K562 (cell line): ENCODE measurements at regions not wholly inside any gene's neighbourhood (a gene's known extent, or its start where the extent isn't known, plus 50 kb on each side); places are given as distances from the start of the nearest gene placed in this dataset.

Source experiments
- ATAC-seq: fragments of 200-7000 bp; cut with Tn5 transposase; 3 replicates; pipeline ENCODE4 v1.9.1; 2020; ENCODE audit warnings: moderate library complexity
- BruUV-seq: library from RNA; stranded (reverse); fragments of 400-500 nt; replicated peaks from 2 replicates; lab custom pipeline; 2021; lab: Mats Ljungman, UMichigan
- CTCF ChIA-PET: fragments of 300-600 bp; formaldehyde crosslinking; extraction: SDS; loops from one replicate; lab custom pipeline; 2021; ENCODE audit warnings: low intra/inter-chr PET ratio; lab: Yijun Ruan, JAX
- POLR2A ChIA-PET: fragments of 300-600, 350-650 bp; sonication (Branson Sonifier 250); formaldehyde crosslinking; extraction: SDS; loops from one replicate; lab custom pipeline; 2021; ENCODE audit warnings: antibody characterized with exemption, inconsistent platforms; lab: Yijun Ruan, JAX
- DNase-seq, 4 experiments: peaks; one replicate each; pipeline versions ENCODE4 v3.0.0 to v3.0.0-alpha.2; 2011 to 2018; ENCODE audit warnings: low spot score in 3 of 4, mixed read lengths in 3 of 4; ENCODE audit errors: extremely low read depth in 1 of 4
- FAIRE-seq: peaks from 2 replicates; lab custom pipeline; 2011; peaks lifted over from hg19 to GRCh38; lab: Jason Lieb, UNC
- H2AFZ ChIP-seq: 2 replicates; pipeline ENCODE4 v1.6.0; 2011; ENCODE audit warnings: low read depth, low read length, control low read depth, inconsistent platforms
- H3K27ac ChIP-seq: fragments of 200-600 bp; 3 replicates; pipeline ENCODE4 v1.8.0; 2011; ENCODE audit warnings: low read depth, mild to moderate bottlenecking, control low read depth, inconsistent platforms, low read length, moderate library complexity, mixed read lengths; ENCODE audit errors: extremely low read depth
- H3K27me3 ChIP-seq, 2 experiments: fragments of 300-600 bp in 1 of 2; 2 replicates in 1 of 2; 3 replicates in 1 of 2; pipeline versions ENCODE4 v1.6.0 to v1.8.0; 2011; ENCODE audit warnings: inconsistent platforms in 2 of 2, low read length in 2 of 2, mild to moderate bottlenecking in 1 of 2, mixed read lengths in 1 of 2, moderate library complexity in 1 of 2; ENCODE audit not compliant: control insufficient read depth in 2 of 2, insufficient read depth in 2 of 2
- H3K36me3 ChIP-seq: fragments of 300-600 bp; 3 replicates; pipeline ENCODE4 v1.8.0; 2011; ENCODE audit warnings: mild to moderate bottlenecking, low read length, inconsistent platforms; ENCODE audit not compliant: control insufficient read depth, insufficient read depth
- H3K4me1 ChIP-seq, 2 experiments: fragments of 200-600 bp in 1 of 2; replicated peaks in 1 of 2; 2 replicates in 1 of 2; 3 replicates in 1 of 2; pipeline versions ENCODE4 v1.5.1 to v1.8.0; 2011; ENCODE audit warnings: inconsistent platforms in 2 of 2, low read length in 2 of 2, mild to moderate bottlenecking in 1 of 2, mixed read lengths in 1 of 2, moderate library complexity in 1 of 2; ENCODE audit not compliant: control insufficient read depth in 2 of 2, insufficient read depth in 2 of 2
- H3K4me2 ChIP-seq: 2 replicates; pipeline ENCODE4 v1.6.1; 2011; ENCODE audit warnings: low read length, control low read depth, inconsistent platforms, mixed read lengths; ENCODE audit not compliant: insufficient read depth
- H3K4me3 ChIP-seq: fragments of 200-600 bp; sonication (generic), shearing (Covaris generic); 2 replicates; pipeline ENCODE4 v1.5.1; 2016; ENCODE audit warnings: control low read depth, inconsistent platforms
- H3K79me2 ChIP-seq: fragments of 200-600 bp; 3 replicates; pipeline ENCODE4 v1.8.0; 2011; ENCODE audit warnings: low read length, inconsistent platforms; ENCODE audit not compliant: control insufficient read depth, insufficient read depth
- H3K9ac ChIP-seq, 2 experiments: 2 replicates each; pipeline versions ENCODE4 v1.6.0 to v1.6.1; 2011; ENCODE audit warnings: low read depth in 2 of 2, low read length in 2 of 2, control low read depth in 1 of 2, inconsistent platforms in 1 of 2, mild to moderate bottlenecking in 1 of 2, mixed read lengths in 1 of 2; ENCODE audit not compliant: insufficient read depth in 1 of 2
- H3K9me1 ChIP-seq: one replicate; pipeline ENCODE4 v1.6.0; 2011; ENCODE audit warnings: inconsistent platforms, mild to moderate bottlenecking, low read length, moderate library complexity; ENCODE audit not compliant: control insufficient read depth, insufficient read depth
- H3K9me3 ChIP-seq: replicated peaks from 2 replicates; pipeline ENCODE4 v1.5.1; 2011; ENCODE audit warnings: low read depth, low read length, inconsistent platforms; ENCODE audit not compliant: control insufficient read depth, insufficient read depth
- H4K20me1 ChIP-seq: replicated peaks from 2 replicates; pipeline ENCODE4 v1.6.1; 2011; ENCODE audit warnings: low read length, inconsistent platforms, mixed read lengths; ENCODE audit not compliant: control insufficient read depth, insufficient read depth
- BCL6 ChIP-seq: fragments of 250-450 bp; sonication (Bioruptor Pico); IDR thresholded peaks from 2 replicates; pipeline ENCODE4 v1.4.0; 2020
- NR2C1 ChIP-seq, 2 experiments: fragments of 450-650 bp; IDR thresholded peaks; 2 replicates each; pipeline ENCODE4 v1.6.1; 2017; ENCODE audit warnings: mild to moderate bottlenecking in 2 of 2, antibody characterized with exemption in 1 of 2, inconsistent platforms in 1 of 2, missing compliant biosample characterization in 1 of 2, missing genetic modification characterization in 1 of 2
- PTTG1 ChIP-seq: fragments of 450-650 bp; IDR thresholded peaks from 2 replicates; pipeline ENCODE4 v1.6.1; 2016; ENCODE audit warnings: low read depth, mild to moderate bottlenecking, missing genetic modification characterization, missing compliant biosample characterization
- TCFL5 ChIP-seq: fragments of 250-450 bp; sonication (Bioruptor Pico); conservative IDR thresholded peaks from 2 replicates; pipeline ENCODE4 v1.6.1; 2021; ENCODE audit warnings: mild to moderate bottlenecking, moderate library complexity, matching md5 sums
- ZFP36 ChIP-seq: fragments of 150-350 bp; IDR thresholded peaks from 2 replicates; pipeline ENCODE4 v1.6.1; 2018; ENCODE audit warnings: low read length, low read depth; ENCODE audit not compliant: partially characterized antibody
- ZNF175 ChIP-seq: fragments of 200-800 bp; sonication (Bioruptor generic); IDR thresholded peaks from 2 replicates; pipeline ENCODE4 v1.6.1; 2016; ENCODE audit warnings: low read depth, mild to moderate bottlenecking, missing genetic modification characterization, missing compliant biosample characterization
- ZSCAN29 ChIP-seq: fragments of 450-650 bp; IDR thresholded peaks from 2 replicates; pipeline ENCODE4 v1.6.1; 2017
- WGBS: fragments of 100-300 bp; shearing (Covaris generic); methylation state at CpG from one replicate; pipeline ENCODE4 v1.1.6; 2016; ENCODE audit warnings: low coverage, mixed read lengths; ENCODE audit not compliant: insufficient coverage; ENCODE audit errors: missing lambda C conversion rate; 5-methylcytosine and 5-hydroxymethylcytosine counted together
- in situ Hi-C: fragments of 300-500 bp; cut with MboI; formaldehyde crosslinking; loops from 4 replicates; pipeline ENCODE4 v1.15.0; 2018; ENCODE audit warnings: inconsistent platforms, mixed read lengths
- intact Hi-C: fragments of 100-400 bp; cut with micrococcal nuclease; formaldehyde crosslinking; loops from 2 replicates; pipeline ENCODE4 v1.14.2; 2022
- TF ChIP-seq, protein P1 (sequence below): fragments of 200-800 bp; sonication (Bioruptor generic); IDR thresholded peaks from 2 replicates; pipeline ENCODE4 v1.6.1; 2016; ENCODE audit warnings: missing genetic modification characterization, missing compliant biosample characterization
- TF ChIP-seq, protein P2 (sequence below): fragments of 200-800 bp; sonication (Bioruptor generic); IDR thresholded peaks from 2 replicates; pipeline ENCODE4 v1.6.1; 2017; ENCODE audit warnings: missing genetic modification characterization, missing compliant biosample characterization
- TF ChIP-seq, protein P3 (sequence below): conservative IDR thresholded peaks from 2 replicates; pipeline ENCODE4 v1.6.1; 2011; ENCODE audit warnings: low read depth, mild to moderate bottlenecking, low read length; ENCODE audit not compliant: control insufficient read depth
- TF ChIP-seq, protein P4 (sequence below): fragments of 250-450 bp; sonication (Bioruptor Pico); IDR thresholded peaks from 2 replicates; pipeline ENCODE4 v1.6.1; 2021; ENCODE audit warnings: mild to moderate bottlenecking

DNA sequence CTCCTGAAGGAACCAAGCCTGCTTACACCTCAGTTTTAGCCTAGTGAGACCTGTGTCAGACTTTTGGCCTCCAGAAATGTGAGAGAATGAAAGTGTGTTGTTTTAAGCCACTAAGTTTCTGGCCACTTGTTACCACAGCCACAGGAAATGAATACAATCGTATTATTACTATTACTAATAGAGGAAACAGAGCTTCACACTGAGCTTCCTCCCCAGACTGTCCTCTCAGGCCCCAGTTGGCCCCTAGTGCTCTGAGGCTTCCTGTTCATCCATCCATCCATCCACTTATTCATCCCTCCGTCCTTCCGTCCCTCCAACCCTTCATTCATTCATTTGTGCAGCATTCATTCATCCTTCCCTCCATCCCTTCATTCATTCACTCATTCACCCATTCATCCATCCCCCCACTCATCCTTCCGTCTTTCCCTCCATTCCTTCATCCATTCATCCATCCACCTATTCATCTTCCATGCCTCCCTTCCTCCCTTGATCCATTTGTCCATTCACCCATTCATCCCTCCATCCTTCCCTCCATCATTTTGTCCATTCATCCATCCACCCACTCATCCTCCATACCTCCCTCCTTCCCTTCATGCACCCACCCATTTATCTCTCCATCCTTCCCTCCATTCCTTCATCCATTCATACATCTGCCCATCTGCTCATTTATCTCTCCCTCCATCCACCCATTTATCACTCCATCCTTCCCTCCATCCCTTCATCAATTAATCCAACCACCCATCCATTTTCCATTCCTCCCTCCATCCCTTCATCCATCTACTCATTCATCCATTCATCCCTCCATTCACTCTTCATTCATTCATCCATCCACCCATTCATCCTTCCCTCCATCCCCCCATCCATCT lies 95.0 kb downstream of the FOXL1 start (continued):
- TF ChIP-seq, protein P1, sequence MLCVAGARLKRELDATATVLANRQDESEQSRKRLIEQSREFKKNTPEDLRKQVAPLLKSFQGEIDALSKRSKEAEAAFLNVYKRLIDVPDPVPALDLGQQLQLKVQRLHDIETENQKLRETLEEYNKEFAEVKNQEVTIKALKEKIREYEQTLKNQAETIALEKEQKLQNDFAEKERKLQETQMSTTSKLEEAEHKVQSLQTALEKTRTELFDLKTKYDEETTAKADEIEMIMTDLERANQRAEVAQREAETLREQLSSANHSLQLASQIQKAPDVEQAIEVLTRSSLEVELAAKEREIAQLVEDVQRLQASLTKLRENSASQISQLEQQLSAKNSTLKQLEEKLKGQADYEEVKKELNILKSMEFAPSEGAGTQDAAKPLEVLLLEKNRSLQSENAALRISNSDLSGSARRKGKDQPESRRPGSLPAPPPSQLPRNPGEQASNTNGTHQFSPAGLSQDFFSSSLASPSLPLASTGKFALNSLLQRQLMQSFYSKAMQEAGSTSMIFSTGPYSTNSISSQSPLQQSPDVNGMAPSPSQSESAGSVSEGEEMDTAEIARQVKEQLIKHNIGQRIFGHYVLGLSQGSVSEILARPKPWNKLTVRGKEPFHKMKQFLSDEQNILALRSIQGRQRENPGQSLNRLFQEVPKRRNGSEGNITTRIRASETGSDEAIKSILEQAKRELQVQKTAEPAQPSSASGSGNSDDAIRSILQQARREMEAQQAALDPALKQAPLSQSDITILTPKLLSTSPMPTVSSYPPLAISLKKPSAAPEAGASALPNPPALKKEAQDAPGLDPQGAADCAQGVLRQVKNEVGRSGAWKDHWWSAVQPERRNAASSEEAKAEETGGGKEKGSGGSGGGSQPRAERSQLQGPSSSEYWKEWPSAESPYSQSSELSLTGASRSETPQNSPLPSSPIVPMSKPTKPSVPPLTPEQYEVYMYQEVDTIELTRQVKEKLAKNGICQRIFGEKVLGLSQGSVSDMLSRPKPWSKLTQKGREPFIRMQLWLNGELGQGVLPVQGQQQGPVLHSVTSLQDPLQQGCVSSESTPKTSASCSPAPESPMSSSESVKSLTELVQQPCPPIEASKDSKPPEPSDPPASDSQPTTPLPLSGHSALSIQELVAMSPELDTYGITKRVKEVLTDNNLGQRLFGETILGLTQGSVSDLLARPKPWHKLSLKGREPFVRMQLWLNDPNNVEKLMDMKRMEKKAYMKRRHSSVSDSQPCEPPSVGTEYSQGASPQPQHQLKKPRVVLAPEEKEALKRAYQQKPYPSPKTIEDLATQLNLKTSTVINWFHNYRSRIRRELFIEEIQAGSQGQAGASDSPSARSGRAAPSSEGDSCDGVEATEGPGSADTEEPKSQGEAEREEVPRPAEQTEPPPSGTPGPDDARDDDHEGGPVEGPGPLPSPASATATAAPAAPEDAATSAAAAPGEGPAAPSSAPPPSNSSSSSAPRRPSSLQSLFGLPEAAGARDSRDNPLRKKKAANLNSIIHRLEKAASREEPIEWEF (CRISPR knock-in tag): no peak

DNA sequence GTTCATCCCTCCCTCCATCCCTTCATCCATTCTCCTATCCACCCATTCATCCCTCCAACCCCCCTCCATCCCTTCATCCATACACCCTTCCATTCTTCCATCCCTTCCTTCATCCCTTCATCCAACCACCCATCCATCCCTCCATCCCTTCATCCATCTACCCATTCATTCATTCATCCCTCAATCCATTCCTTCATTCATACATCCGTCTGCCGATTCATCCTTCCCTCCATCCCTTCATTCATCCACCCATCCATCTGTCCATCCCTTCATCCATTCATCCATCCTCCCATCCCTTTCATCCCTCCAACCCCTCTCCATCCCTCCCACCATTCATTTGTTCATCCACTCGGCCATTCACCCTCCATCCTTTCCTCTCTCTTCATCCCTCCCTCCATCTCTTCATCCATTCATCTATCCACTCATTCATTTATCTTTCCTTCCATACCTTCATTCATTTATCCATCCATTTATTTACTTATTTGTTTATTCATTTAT lies 95.7 kb downstream of the FOXL1 start:
- Histone ChIP-seq H3K36me3 (no peaks in the 10 kb centered on the region), H3K4me2 (no peak overlapping the region), H3K27ac (no peak overlapping the region), H4K20me1 (no peaks in the 10 kb centered on the region; the same call in 1 of the 2 replicates), H2AFZ (no peak overlapping the region), H3K4me3 (no peak overlapping the region), H3K9me3 (no peaks in the 10 kb centered on the region), H3K9me1 (no peaks in the 10 kb centered on the region), H3K4me1 (no peaks in the 10 kb centered on the region), H3K9ac (no peak overlapping the region), H3K27me3 (peaks cover 16 to 49% of the 10 kb centered on the region in 2 experiments; a peak in 4 of 5 replicates), H3K79me2 (no peaks in the 10 kb centered on the region)
- ChIA-PET POLR2A (no interaction called here), CTCF (no interaction called here)
- ATAC-seq (no peak), FAIRE-seq (no peak), DNase-seq (no peak)
- BruUV-seq: no TSS peak
- in situ Hi-C loops: no loop called here
- WGBS: 0% methylated on average over 3 of the region's 3 CpGs
- intact Hi-C loops: no loop called here
- TF ChIP-seq, protein P2, sequence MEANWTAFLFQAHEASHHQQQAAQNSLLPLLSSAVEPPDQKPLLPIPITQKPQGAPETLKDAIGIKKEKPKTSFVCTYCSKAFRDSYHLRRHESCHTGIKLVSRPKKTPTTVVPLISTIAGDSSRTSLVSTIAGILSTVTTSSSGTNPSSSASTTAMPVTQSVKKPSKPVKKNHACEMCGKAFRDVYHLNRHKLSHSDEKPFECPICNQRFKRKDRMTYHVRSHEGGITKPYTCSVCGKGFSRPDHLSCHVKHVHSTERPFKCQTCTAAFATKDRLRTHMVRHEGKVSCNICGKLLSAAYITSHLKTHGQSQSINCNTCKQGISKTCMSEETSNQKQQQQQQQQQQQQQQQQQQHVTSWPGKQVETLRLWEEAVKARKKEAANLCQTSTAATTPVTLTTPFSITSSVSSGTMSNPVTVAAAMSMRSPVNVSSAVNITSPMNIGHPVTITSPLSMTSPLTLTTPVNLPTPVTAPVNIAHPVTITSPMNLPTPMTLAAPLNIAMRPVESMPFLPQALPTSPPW (CRISPR knock-in tag): no peak
- TF ChIP-seq NR2C1 (IDR thresholded peaks at IDR 0.05): no peak
- TF ChIP-seq NR2C1 (tag; IDR thresholded peaks at IDR 0.05): no peak
- no peak for TF ChIP-seq ZFP36
- no peak for TF ChIP-seq ZNF175
- TF ChIP-seq, protein P3, sequence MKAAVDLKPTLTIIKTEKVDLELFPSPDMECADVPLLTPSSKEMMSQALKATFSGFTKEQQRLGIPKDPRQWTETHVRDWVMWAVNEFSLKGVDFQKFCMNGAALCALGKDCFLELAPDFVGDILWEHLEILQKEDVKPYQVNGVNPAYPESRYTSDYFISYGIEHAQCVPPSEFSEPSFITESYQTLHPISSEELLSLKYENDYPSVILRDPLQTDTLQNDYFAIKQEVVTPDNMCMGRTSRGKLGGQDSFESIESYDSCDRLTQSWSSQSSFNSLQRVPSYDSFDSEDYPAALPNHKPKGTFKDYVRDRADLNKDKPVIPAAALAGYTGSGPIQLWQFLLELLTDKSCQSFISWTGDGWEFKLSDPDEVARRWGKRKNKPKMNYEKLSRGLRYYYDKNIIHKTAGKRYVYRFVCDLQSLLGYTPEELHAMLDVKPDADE: no peak
- TF ChIP-seq, protein P4, sequence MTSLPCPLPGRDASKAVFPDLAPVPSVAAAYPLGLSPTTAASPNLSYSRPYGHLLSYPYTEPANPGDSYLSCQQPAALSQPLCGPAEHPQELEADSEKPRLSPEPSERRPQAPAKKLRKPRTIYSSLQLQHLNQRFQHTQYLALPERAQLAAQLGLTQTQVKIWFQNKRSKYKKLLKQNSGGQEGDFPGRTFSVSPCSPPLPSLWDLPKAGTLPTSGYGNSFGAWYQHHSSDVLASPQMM (CRISPR knock-in tag): no peak
- TF ChIP-seq PTTG1 (tag): no peak
- TF ChIP-seq BCL6 (CRISPR knock-in tag): no peak
- no peak for TF ChIP-seq ZSCAN29
- no peak for TF ChIP-seq TCFL5 (CRISPR knock-in tag)
